Endometrium (tissue), 2 donors: ENCODE measurements at regions not wholly inside any gene's neighbourhood (a gene's known extent, or its start where the extent isn't known, plus 50 kb on each side); places are given as distances from the start of the nearest gene placed in this dataset.

ENCODE experiments used
- FAIRE-seq: peaks from 2 replicates; lab custom pipeline; 2012; peaks lifted over from hg19 to GRCh38; lab: Jason Lieb, UNC
- donor health status: control.
- donor health status: control.

- FAIRE-seq, result no peak
Measured at GRCh38 chr12:78792052-78792698, 72.4 kb upstream of the SYT1 start.

GRCh38 chr12:78793491-78793890 is 71.1 kb upstream of the SYT1 start:
- no peak for FAIRE-seq

DNA sequence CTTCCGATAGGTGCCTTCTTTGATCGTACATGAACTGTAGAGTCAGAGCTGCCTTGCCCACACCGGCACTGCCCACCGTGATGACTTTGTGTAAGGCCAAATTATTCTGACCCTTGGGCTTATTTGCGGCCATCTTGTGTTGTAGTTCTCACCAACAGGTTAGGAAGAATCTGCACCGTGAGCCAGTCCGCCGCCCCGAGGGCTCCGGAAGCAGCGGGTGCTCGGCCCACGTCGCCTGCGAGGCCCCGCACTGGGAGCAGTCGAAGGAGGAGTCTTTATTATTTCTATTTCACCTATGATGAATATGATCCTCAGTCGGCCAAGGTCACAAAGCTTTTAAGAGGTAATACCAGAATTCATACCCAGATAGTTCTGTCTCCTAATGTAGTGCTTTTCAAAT is 70.6 kb upstream of the SYT1 start:
- no peak for FAIRE-seq

- FAIRE-seq, result no peak
Measured at GRCh38 chr12:78795934-78796445, 68.6 kb upstream of the SYT1 start.

DNA sequence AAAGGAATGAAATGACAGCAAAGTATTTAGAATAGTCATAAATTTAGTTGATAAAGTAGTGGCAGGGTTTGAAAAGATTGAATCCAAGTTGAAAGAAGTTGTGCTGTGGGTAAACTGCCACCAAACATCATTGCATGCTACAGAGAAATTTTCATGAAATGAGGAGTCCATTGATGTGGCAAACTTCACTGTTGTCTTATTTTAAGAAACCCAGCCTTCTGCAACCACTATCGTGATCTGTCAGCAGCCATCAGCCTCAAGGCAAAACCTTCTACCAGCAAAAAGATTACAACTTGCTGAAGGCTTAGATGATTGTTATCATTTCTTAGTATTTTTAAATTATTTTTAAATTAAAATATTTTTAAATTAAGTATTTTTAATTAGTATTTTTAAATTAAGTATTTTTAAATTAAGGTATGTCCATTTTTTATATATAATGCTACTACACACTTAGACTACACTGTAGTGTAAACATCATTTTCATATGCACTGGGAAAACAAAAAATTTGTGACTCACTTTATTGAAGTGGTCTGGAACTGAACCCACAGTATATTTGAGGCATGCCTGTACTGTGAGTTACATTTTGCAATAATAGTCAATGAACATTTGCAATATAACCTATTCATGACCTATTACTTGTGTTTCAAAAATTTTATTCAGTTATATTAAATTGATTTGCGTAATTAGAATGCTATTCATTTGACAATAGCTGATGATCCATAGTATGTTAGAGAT is 67.2 kb upstream of the SYT1 start:
- FAIRE-seq, result no peak

DNA sequence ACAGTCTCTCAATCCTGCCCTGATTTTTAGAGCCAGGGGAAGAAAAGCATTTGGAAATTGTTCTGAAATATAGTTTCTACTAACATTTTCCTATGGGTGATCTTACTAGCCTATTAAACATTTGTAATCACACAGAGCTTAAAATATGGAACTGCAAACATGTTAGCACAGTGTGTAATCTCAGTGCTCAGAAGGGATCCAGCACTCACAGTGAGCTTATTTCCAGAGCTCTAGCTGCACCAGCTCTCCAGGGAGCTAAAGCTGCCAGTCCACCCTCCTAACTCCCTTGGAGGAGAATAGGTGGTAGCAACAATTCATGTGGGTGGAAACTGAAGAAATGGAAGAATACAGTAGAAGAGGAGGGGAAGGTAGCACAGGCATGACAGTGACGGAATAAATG is 64.9 kb upstream of the SYT1 start:
- no peak for FAIRE-seq

- no peak for FAIRE-seq
Measured at GRCh38 chr12:78802593-78802992, 62.0 kb upstream of the SYT1 start.

GRCh38 chr12:78804262-78804661 is 60.3 kb upstream of the SYT1 start:
- no peak for FAIRE-seq
